ACC112 (cell line): ENCODE measurements at regions not wholly inside any gene's neighbourhood (a gene's known extent, or its start where the extent isn't known, plus 50 kb on each side); places are given as distances from the start of the nearest gene placed in this dataset.
A peak's percentile ranks its signal among the peaks of the same experiment; 100 is the strongest.

Source experiments
- H2AFZ ChIP-seq: fragments of 200-600 bp; sonication (generic); one replicate; pipeline ENCODE4 v1.6.0; 2017; ENCODE audit warnings: antibody characterized with exemption, low read length; ENCODE audit not compliant: unreplicated experiment
- H3K27ac ChIP-seq: fragments of 200-600 bp; sonication (generic); 2 replicates; pipeline ENCODE4 v1.5.1; 2014; ENCODE audit warnings: low read depth, mild to moderate bottlenecking, antibody characterized with exemption, low read length, moderate library complexity
- H3K27me3 ChIP-seq: fragments of 200-600 bp; sonication (generic); 2 replicates; pipeline ENCODE4 v1.6.1; 2014; ENCODE audit warnings: mild to moderate bottlenecking, antibody characterized with exemption, low read length, moderate library complexity, mixed read lengths; ENCODE audit not compliant: insufficient read depth
- H3K36me3 ChIP-seq: fragments of 200-600 bp; sonication (generic); 2 replicates; pipeline ENCODE4 v1.6.1; 2016; ENCODE audit warnings: mild to moderate bottlenecking, antibody characterized with exemption, low read length, moderate library complexity, mixed read lengths; ENCODE audit not compliant: insufficient read depth
- H3K4me1 ChIP-seq: fragments of 200-600 bp; sonication (generic); one replicate; pipeline ENCODE4 v1.6.1; 2016; ENCODE audit warnings: low read length, mixed read lengths; ENCODE audit not compliant: insufficient read depth, unreplicated experiment, control insufficient read depth
- H3K4me3 ChIP-seq: fragments of 200-600 bp; sonication (generic); 2 replicates; pipeline ENCODE4 v1.5.1; 2014; ENCODE audit warnings: mild to moderate bottlenecking, low read depth, low read length
- H3K79me2 ChIP-seq: fragments of 200-600 bp; sonication (generic); one replicate; pipeline ENCODE4 v1.6.0; 2016; ENCODE audit warnings: low read length; ENCODE audit not compliant: control insufficient read depth, unreplicated experiment, insufficient read depth

DNA sequence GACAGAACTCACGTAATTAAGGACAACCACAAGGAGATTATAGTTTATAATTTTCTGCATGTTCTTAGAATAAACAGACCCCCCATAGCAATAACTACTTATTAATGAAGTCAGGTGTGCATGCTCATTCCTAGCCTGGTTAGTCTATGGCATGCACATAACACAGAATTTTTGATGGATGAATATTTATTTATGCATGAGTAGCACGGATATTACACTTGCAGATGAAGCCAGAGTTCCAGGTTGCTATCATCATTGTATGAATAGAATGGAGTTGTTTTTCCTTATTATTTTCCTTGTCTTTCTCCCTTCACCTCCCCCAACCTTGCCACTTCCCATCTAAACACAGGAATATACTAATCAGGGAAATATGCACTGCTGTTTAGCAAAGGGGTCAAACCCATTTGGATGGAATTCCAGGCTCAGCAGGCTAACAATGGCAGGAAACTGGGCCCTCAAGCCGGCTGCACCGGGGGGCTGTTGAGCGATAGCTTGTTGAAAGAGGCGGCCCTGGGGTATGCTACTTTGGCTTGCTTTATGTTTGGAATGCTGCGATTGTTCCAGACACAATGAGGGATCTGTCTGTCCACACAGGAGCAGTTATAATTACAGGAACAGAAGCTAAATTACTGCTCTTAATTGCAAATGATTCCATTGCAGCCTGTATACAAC lies 112.6 kb downstream of the TMEM170B start:
- no peaks in the 10 kb centered on the region for H3K27me3 ChIP-seq
- H3K4me3 ChIP-seq, result no peak overlapping the region
- H3K36me3 ChIP-seq, result no peaks in the 10 kb centered on the region; the same call in 1 of the 2 replicates
- peak overlapping the region; percentile 63 for H3K27ac ChIP-seq
- H3K4me1 ChIP-seq, result peaks cover 45% of the 10 kb centered on the region
- peak overlapping the region; percentile 16 for H2AFZ ChIP-seq
- H3K79me2 ChIP-seq, result no peaks in the 10 kb centered on the region

- Histone ChIP-seq H3K27me3 (no peaks in the 10 kb centered on the region), H3K4me1 (peaks cover 47% of the 10 kb centered on the region), H3K79me2 (no peaks in the 10 kb centered on the region), H3K4me3 (no peak overlapping the region), H3K36me3 (no peaks in the 10 kb centered on the region; the same call in 1 of the 2 replicates), H3K27ac (peak overlapping the region; percentile 63), H2AFZ (peak overlapping the region; percentile 16)
Measured at GRCh38 chr6:11650711-11651110, 113.2 kb downstream of the TMEM170B start.

DNA sequence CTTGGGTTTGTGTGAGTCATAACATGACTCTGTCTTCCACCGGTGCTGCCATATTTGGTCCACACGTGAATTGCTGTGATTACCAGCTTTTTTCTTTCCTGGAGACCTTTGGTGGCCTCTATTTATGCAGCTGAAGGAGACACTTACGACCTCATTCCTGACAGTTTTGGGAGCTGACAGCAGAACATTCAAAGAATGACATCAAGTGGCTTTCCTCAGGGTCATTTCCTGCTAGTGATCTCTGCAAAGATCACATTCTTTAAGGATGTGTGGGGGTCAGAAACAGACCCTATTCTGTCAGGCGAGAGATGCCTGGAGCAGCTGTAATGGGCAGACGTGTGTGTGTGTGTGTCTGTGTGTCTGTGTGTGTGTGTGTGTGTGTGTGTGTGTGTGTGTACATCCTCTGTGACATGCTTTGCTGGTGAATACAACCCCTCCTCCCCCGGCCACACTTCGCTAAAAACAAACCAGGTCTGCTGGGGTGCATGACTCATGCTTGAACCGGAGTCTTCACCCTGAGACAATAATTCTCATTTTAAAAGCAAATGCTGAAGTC lies 115.6 kb downstream of the TMEM170B start:
- Histone ChIP-seq H2AFZ (peak overlapping the region; percentile 43), H3K27me3 (no peaks in the 10 kb centered on the region), H3K36me3 (no peaks in the 10 kb centered on the region; the same call in 1 of the 2 replicates), H3K4me1 (peaks cover 51% of the 10 kb centered on the region), H3K4me3 (peak overlapping the region; percentile 35; the same call in 1 of the 2 replicates), H3K27ac (peak overlapping the region; percentile 85), H3K79me2 (no peaks in the 10 kb centered on the region)

DNA sequence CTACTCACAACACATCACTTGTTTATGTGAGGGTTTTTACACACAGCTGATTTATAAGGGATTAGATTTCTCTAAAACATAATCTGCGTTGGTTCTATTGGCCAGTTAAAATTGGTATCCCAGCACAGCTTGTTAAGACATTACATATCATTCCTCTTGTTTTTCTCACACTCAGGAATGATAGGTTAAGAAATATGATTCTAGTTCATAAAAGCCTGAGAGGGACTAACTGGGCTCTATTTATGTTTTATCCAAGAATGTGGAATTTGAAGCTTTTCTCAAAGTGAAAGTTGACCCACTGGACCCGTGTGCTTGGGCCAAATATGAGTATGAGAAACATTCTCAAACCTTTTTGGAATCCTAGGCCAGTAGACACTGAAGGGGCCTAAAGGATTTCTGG lies 117.3 kb downstream of the TMEM170B start:
- Histone ChIP-seq H2AFZ (peak overlapping the region; percentile 87), H3K4me3 (peak overlapping the region; percentile 30), H3K27ac (peak overlapping the region; percentile 85), H3K4me1 (peaks cover 49% of the 10 kb centered on the region), H3K36me3 (no peaks in the 10 kb centered on the region), H3K27me3 (no peaks in the 10 kb centered on the region), H3K79me2 (no peaks in the 10 kb centered on the region)

DNA sequence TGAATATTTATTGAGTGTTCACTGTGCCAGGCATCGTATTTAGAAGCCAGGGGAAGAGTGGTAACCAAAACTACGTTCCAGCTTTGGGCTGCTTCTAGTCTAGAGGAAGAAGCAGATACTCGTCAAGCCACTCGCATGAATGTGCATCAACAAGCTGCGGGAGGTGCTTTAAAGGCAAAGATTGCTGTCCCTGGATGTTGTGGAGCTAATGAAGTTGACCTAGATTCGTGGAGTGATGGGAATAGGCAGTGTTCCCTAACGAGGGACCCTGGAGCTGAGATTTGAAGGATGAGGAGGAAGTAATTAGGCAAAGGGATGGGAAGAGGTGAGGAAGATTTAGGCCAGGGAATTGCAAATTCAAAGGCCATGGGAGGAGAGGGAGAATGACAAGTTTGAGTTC lies 118.9 kb downstream of the TMEM170B start:
- Histone ChIP-seq H2AFZ (peak overlapping the region; percentile 61), H3K27me3 (no peaks in the 10 kb centered on the region), H3K27ac (no peak overlapping the region), H3K4me1 (peaks cover 33% of the 10 kb centered on the region), H3K36me3 (no peaks in the 10 kb centered on the region), H3K79me2 (no peaks in the 10 kb centered on the region), H3K4me3 (no peak overlapping the region)

- Histone ChIP-seq H3K4me3 (no peak overlapping the region), H3K79me2 (no peaks in the 10 kb centered on the region), H3K4me1 (peaks cover 10% of the 10 kb centered on the region), H3K27me3 (no peaks in the 10 kb centered on the region), H2AFZ (no peak overlapping the region), H3K36me3 (no peaks in the 10 kb centered on the region), H3K27ac (no peak overlapping the region)
Measured at GRCh38 chr6:11659757-11660156, 118.8 kb downstream of the ADTRP start.

- H3K4me3 ChIP-seq, result no peak overlapping the region
- no peaks in the 10 kb centered on the region for H3K27me3 ChIP-seq
- H3K4me1 ChIP-seq, result no peaks in the 10 kb centered on the region
- H2AFZ ChIP-seq, result no peak overlapping the region
- no peaks in the 10 kb centered on the region for H3K79me2 ChIP-seq
- H3K36me3 ChIP-seq, result no peaks in the 10 kb centered on the region
- H3K27ac ChIP-seq, result no peak overlapping the region
Measured at GRCh38 chr6:11662323-11662722, 116.3 kb downstream of the ADTRP start.

- Histone ChIP-seq H3K27me3 (no peaks in the 10 kb centered on the region), H3K27ac (no peak overlapping the region), H3K79me2 (no peaks in the 10 kb centered on the region), H3K36me3 (no peaks in the 10 kb centered on the region), H2AFZ (no peak overlapping the region), H3K4me1 (no peaks in the 10 kb centered on the region), H3K4me3 (no peak overlapping the region)
Measured at GRCh38 chr6:11663519-11663918, 115.1 kb downstream of the ADTRP start.
